Endothelial cell of umbilical vein (primary cell): ENCODE measurements at regions not wholly inside any gene's neighbourhood (a gene's known extent, or its start where the extent isn't known, plus 50 kb on each side); places are given as distances from the start of the nearest gene placed in this dataset.

Experiments
- BruUV-seq: library from RNA; stranded (reverse); fragments of 400-500 nt; replicated peaks from 2 replicates; lab custom pipeline; 2021; lab: Mats Ljungman, UMichigan
- CTCF ChIA-PET: fragments of 300-600, 350-600 bp; sonication (Branson Sonifier 250); formaldehyde crosslinking; loops from one replicate; lab custom pipeline; 2021; ENCODE audit warnings: antibody characterized with exemption, inconsistent platforms; lab: Charles Lee
- POLR2A ChIA-PET: fragments of 300-600, 350-600 bp; sonication (Branson Sonifier 250); formaldehyde crosslinking; loops from one replicate; lab custom pipeline; 2021; ENCODE audit warnings: antibody characterized with exemption, inconsistent platforms; lab: Charles Lee
- DNase-seq: peaks from one replicate; pipeline ENCODE4 v3.0.0-alpha.2; 2011; ENCODE audit warnings: low read depth, low spot score
- FAIRE-seq: peaks from 2 replicates; lab custom pipeline; 2011; peaks lifted over from hg19 to GRCh38; lab: Jason Lieb, UNC
- H2AFZ ChIP-seq: 2 replicates; pipeline ENCODE4 v1.6.0; 2012; ENCODE audit warnings: low read depth, low read length, control low read depth, inconsistent platforms
- H3K27ac ChIP-seq: 2 replicates; pipeline ENCODE4 v1.5.1; 2011; ENCODE audit warnings: low read depth, mild to moderate bottlenecking, control low read depth, low read length, moderate library complexity; ENCODE audit not compliant: insufficient read depth
- H3K27me3 ChIP-seq, 2 experiments: 2 replicates each; pipeline versions ENCODE4 v1.6.0 to v1.6.1; 2011; ENCODE audit warnings: low read length in 2 of 2, mixed read lengths in 1 of 2; ENCODE audit not compliant: control insufficient read depth in 2 of 2, insufficient read depth in 2 of 2
- H3K36me3 ChIP-seq, 2 experiments: 2 replicates in 1 of 2; 3 replicates in 1 of 2; pipeline ENCODE4 v1.5.1; 2011; ENCODE audit warnings: low read length in 2 of 2, mild to moderate bottlenecking in 1 of 2, moderate library complexity in 1 of 2; ENCODE audit not compliant: control insufficient read depth in 2 of 2, insufficient read depth in 2 of 2; ENCODE audit errors: extremely low read depth in 1 of 2
- H3K4me1 ChIP-seq: 3 replicates; pipeline ENCODE4 v1.5.1; 2011; ENCODE audit warnings: mild to moderate bottlenecking, low read length; ENCODE audit not compliant: control insufficient read depth, insufficient read depth; ENCODE audit errors: extremely low read depth
- H3K4me2 ChIP-seq: 2 replicates; pipeline ENCODE4 v1.6.1; 2011; ENCODE audit warnings: low read length, control low read depth, mixed read lengths; ENCODE audit not compliant: insufficient read depth
- H3K4me3 ChIP-seq, 3 experiments: fragments of 200-600 bp in 1 of 3; sonication (generic), shearing (Covaris generic) in 1 of 3; replicated peaks in 1 of 3; 2 replicates each; pipeline ENCODE4 v1.5.1; 2011 to 2016; ENCODE audit warnings: control low read depth in 3 of 3, low read length in 3 of 3, mild to moderate bottlenecking in 2 of 3, inconsistent platforms in 1 of 3, low read depth in 1 of 3, moderate library complexity in 1 of 3; ENCODE audit not compliant: insufficient read depth in 1 of 3
- H3K79me2 ChIP-seq: 2 replicates; pipeline ENCODE4 v1.6.0; 2012; ENCODE audit warnings: low read length, inconsistent platforms; ENCODE audit not compliant: control insufficient read depth, insufficient read depth
- H3K9ac ChIP-seq: replicated peaks from 2 replicates; pipeline ENCODE3; 2011; ENCODE audit warnings: low read length, control low read depth; ENCODE audit not compliant: insufficient read depth; ENCODE audit errors: extremely low read depth
- H3K9me1 ChIP-seq: replicated peaks from 3 replicates; pipeline ENCODE4 v1.6.0; 2011; ENCODE audit warnings: mild to moderate bottlenecking, low read length; ENCODE audit not compliant: control insufficient read depth, insufficient read depth; ENCODE audit errors: extremely low read depth
- H3K9me3 ChIP-seq: replicated peaks from 2 replicates; pipeline ENCODE4 v1.5.1; 2012; ENCODE audit warnings: low read length, inconsistent platforms; ENCODE audit not compliant: control insufficient read depth, insufficient read depth
- H4K20me1 ChIP-seq: replicated peaks from 2 replicates; pipeline ENCODE3; 2011; ENCODE audit warnings: mild to moderate bottlenecking, low read length; ENCODE audit not compliant: control insufficient read depth, insufficient read depth; ENCODE audit errors: extremely low read depth
- CTCF ChIP-seq, 2 donors: IDR thresholded peaks; 1 replicate in 1 of 2; 2 replicates in 1 of 2; pipeline ENCODE4 v1.5.1; 2011; ENCODE audit warnings: low read length in 2 of 2, mild to moderate bottlenecking in 2 of 2, moderate library complexity in 2 of 2, control low read depth in 1 of 2, inconsistent platforms in 1 of 2, low read depth in 1 of 2; ENCODE audit not compliant: insufficient read depth in 1 of 2; ENCODE audit errors: extremely low read depth in 1 of 2
- GATA2 ChIP-seq: IDR thresholded peaks from 2 replicates; pipeline ENCODE4 v1.7.0; 2011; ENCODE audit warnings: low read depth, mild to moderate bottlenecking, moderate library complexity, mixed read lengths, low read length; ENCODE audit not compliant: insufficient read length, insufficient read depth
- MYC ChIP-seq: IDR thresholded peaks from one replicate; pipeline ENCODE4 v1.6.1; 2011; ENCODE audit warnings: mild to moderate bottlenecking, low read depth, low read length
- POLR2AphosphoS5 ChIP-seq: IDR thresholded peaks from 2 replicates; pipeline ENCODE4 v1.6.1; 2012; ENCODE audit warnings: low read depth, mild to moderate bottlenecking, control low read depth, low read length, moderate library complexity; ENCODE audit not compliant: insufficient read depth
- dilution Hi-C: fragments of 300-500 bp; cut with MboI; formaldehyde crosslinking; loops from one replicate; pipeline ENCODE4 v1.15.0; 2019; ENCODE audit warnings: low sequenced_read_pairs; ENCODE audit not compliant: extremely low pct_ligation_motif_present
- intact Hi-C: fragments of 100-400 bp; cut with micrococcal nuclease; formaldehyde crosslinking; loops from one replicate; pipeline ENCODE4 v1.10.0; 2022

DNA sequence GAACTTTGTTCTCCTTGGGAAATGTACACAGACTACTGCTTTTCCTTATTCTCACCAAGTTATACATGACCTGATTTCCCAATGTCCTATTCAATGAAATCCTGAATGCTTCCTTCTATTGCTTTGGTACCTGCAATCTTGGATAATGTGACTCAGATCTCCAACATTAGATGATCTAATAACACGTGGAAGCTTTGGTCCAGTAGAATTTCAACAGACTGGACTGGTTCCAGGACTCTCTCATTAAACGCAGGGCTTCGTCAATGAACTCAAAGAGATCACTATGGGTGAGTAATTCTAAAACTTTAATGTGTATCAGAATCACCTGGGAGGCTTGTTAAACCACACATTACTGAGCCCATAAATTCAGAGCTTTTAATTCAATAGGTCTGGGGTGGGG, 413.6 kb upstream of the KCNH7 start:
- ChIA-PET CTCF (no interaction called here), POLR2A (no interaction called here)
- dilution Hi-C loops = no loop called here
- Histone ChIP-seq H3K27me3 (peaks cover 0 to 5% of the 10 kb centered on the region in 2 experiments), H3K9me3 (no peaks in the 10 kb centered on the region), H2AFZ (no peak overlapping the region), H3K9ac (no peak overlapping the region), H3K4me1 (no peaks in the 10 kb centered on the region), H4K20me1 (no peaks in the 10 kb centered on the region), H3K36me3 (no peaks in the 10 kb centered on the region), H3K4me2 (no peak overlapping the region), H3K79me2 (no peaks in the 10 kb centered on the region), H3K4me3 (no peak overlapping the region), H3K9me1 (no peaks in the 10 kb centered on the region), H3K27ac (no peak overlapping the region)
- no peak for TF ChIP-seq MYC
- no peak for DNase-seq
- intact Hi-C loops = no loop called here
- FAIRE-seq = no peak
- no TSS peak for BruUV-seq

GRCh38 chr2:163248376-163249253, 410.0 kb upstream of the KCNH7 start:
- H3K4me3 ChIP-seq = no peak overlapping the region
- no peaks in the 10 kb centered on the region for H3K4me1 ChIP-seq
- H3K9me1 ChIP-seq = no peaks in the 10 kb centered on the region
- CTCF ChIA-PET = no interaction called here
- H3K36me3 ChIP-seq = no peaks in the 10 kb centered on the region
- no peak overlapping the region for H2AFZ ChIP-seq
- POLR2A ChIA-PET = no interaction called here
- DNase-seq (no peak), FAIRE-seq (no peak)
- no peak overlapping the region for H3K9ac ChIP-seq
- TF ChIP-seq CTCF (IDR thresholded peaks at IDR 0.05; ENCODE audit: extremely low read depth in 1 of 2, insufficient read depth in 1 of 2, low read depth in 1 of 2, low read length in 2 of 2) (no peak), MYC (no peak), GATA2 (no peak), POLR2AphosphoS5 (no peak)
- no peak overlapping the region for H3K27ac ChIP-seq
- dilution Hi-C loops = no loop called here
- intact Hi-C loops = no loop called here
- H3K9me3 ChIP-seq = no peaks in the 10 kb centered on the region
- H3K27me3 ChIP-seq = peaks cover 0 to 5% of the 10 kb centered on the region in 2 experiments
- no peaks in the 10 kb centered on the region for H3K79me2 ChIP-seq
- H4K20me1 ChIP-seq = no peaks in the 10 kb centered on the region
- no peak overlapping the region for H3K4me2 ChIP-seq
- no TSS peak for BruUV-seq
